GM12878 (cell line): ENCODE measurements at regions not wholly inside any gene's neighbourhood (a gene's known extent, or its start where the extent isn't known, plus 50 kb on each side); places are given as distances from the start of the nearest gene placed in this dataset.

Source experiments
- ATAC-seq: fragments of 200-7000 bp; cut with Tn5 transposase; 3 replicates; pipeline ENCODE4 v1.9.1; 2020; ENCODE audit warnings: mild to moderate bottlenecking, moderate library complexity
- BruUV-seq: library from RNA; stranded (reverse); fragments of 400-500 nt; replicated peaks from 2 replicates; lab custom pipeline; 2021; lab: Mats Ljungman, UMichigan
- CTCF ChIA-PET: fragments of 300-600 bp; sonication (Branson Sonifier 250); formaldehyde crosslinking; extraction: SDS; loops from one replicate; lab custom pipeline; 2021; ENCODE audit warnings: inconsistent platforms; lab: Yijun Ruan, JAX
- POLR2A ChIA-PET: fragments of 350-600 bp; formaldehyde crosslinking; extraction: SDS; loops from one replicate; lab custom pipeline; 2021; ENCODE audit warnings: inconsistent platforms; lab: Charles Lee
- RAD21 ChIA-PET: fragments of 300-600 bp; sonication (Branson Sonifier 250); formaldehyde crosslinking; loops from one replicate; lab custom pipeline; 2023; ENCODE audit warnings: antibody characterized with exemption; ENCODE audit not compliant: unreplicated experiment; lab: Charles Lee
- SMC1A ChIA-PET: fragments of 300-600 bp; sonication (Branson Sonifier 250); formaldehyde crosslinking; loops from one replicate; lab custom pipeline; 2023; ENCODE audit not compliant: unreplicated experiment, uncharacterized antibody; lab: Charles Lee
- DNase-seq: peaks from one replicate; pipeline ENCODE4 v3.0.0-alpha.2; 2011; ENCODE audit warnings: low read depth, low spot score
- FAIRE-seq: peaks from 3 replicates; lab custom pipeline; 2011; peaks lifted over from hg19 to GRCh38; lab: Jason Lieb, UNC
- H2AFZ ChIP-seq: 2 replicates; pipeline ENCODE4 v1.6.0; 2011; ENCODE audit warnings: low read depth, low read length, control low read depth; ENCODE audit not compliant: control insufficient read depth
- H3K27ac ChIP-seq: 2 replicates; pipeline ENCODE4 v1.5.1; 2011; ENCODE audit warnings: control low read depth; ENCODE audit not compliant: control insufficient read depth, insufficient read depth
- H3K27me3 ChIP-seq, 2 experiments: replicated peaks in 1 of 2; 2 replicates each; pipeline versions ENCODE4 v1.6.0 to v1.6.1; 2011; ENCODE audit warnings: low read length in 1 of 2; ENCODE audit not compliant: control insufficient read depth in 2 of 2, insufficient read depth in 2 of 2
- H3K36me3 ChIP-seq, 2 experiments: 2 replicates each; pipeline ENCODE4 v1.5.1; 2011; ENCODE audit warnings: low read length in 1 of 2; ENCODE audit not compliant: control insufficient read depth in 2 of 2, insufficient read depth in 2 of 2
- H3K4me1 ChIP-seq: 2 replicates; pipeline ENCODE4 v1.6.1; 2011; ENCODE audit warnings: mild to moderate bottlenecking, low read length, moderate library complexity, mixed read lengths; ENCODE audit not compliant: control insufficient read depth, insufficient read depth
- H3K4me2 ChIP-seq: 2 replicates; pipeline ENCODE4 v1.6.0; 2011; ENCODE audit warnings: control low read depth; ENCODE audit not compliant: control insufficient read depth, insufficient read depth
- H3K4me3 ChIP-seq: fragments of 200-600 bp; sonication (generic); 2 replicates; pipeline ENCODE4 v1.5.1; 2016
- H3K79me2 ChIP-seq: 2 replicates; pipeline ENCODE4 v1.6.0; 2011; ENCODE audit warnings: low read length; ENCODE audit not compliant: control insufficient read depth, insufficient read depth
- H3K9ac ChIP-seq: 2 replicates; pipeline ENCODE4 v1.8.0; 2011; ENCODE audit warnings: low read length, control low read depth, mixed read lengths; ENCODE audit not compliant: control insufficient read depth, insufficient read depth
- H3K9me3 ChIP-seq: replicated peaks from 3 replicates; pipeline ENCODE4 v1.5.1; 2011; ENCODE audit warnings: mild to moderate bottlenecking, low read length; ENCODE audit not compliant: control insufficient read depth, insufficient read depth
- H4K20me1 ChIP-seq: 2 replicates; pipeline ENCODE4 v1.6.0; 2011; ENCODE audit not compliant: control insufficient read depth, insufficient read depth
- BHLHE40 ChIP-seq, 2 experiments: fragments of 450-650 bp in 1 of 2; IDR thresholded peaks; 2 replicates each; pipeline ENCODE4 v1.6.1; 2011 to 2017; ENCODE audit warnings: low read depth in 2 of 2, borderline replicate concordance in 1 of 2, improper control_type of control experiment in 1 of 2, low read length in 1 of 2, mild to moderate bottlenecking in 1 of 2
- CREB1 ChIP-seq: IDR thresholded peaks from 2 replicates; pipeline ENCODE4 v1.6.1; 2012; ENCODE audit warnings: low read depth, mild to moderate bottlenecking, inconsistent platforms
- KLF5 ChIP-seq: fragments of 450-650 bp; IDR thresholded peaks from 2 replicates; pipeline ENCODE4 v1.6.1; 2014; ENCODE audit warnings: mild to moderate bottlenecking; ENCODE audit not compliant: partially characterized antibody
- PBX3 ChIP-seq: IDR thresholded peaks from 2 replicates; pipeline ENCODE4 v1.6.1; 2011; ENCODE audit warnings: mild to moderate bottlenecking, low read depth, low read length, moderate library complexity; ENCODE audit not compliant: insufficient replicate concordance
- POLR2AphosphoS5 ChIP-seq: IDR thresholded peaks from 2 replicates; pipeline ENCODE4 v1.6.1; 2011; ENCODE audit warnings: mild to moderate bottlenecking, low read length, inconsistent platforms
- RAD21 ChIP-seq: IDR thresholded peaks from 2 replicates; pipeline ENCODE4 v1.6.1; 2011; ENCODE audit warnings: mild to moderate bottlenecking, low read depth, low read length, moderate library complexity; ENCODE audit not compliant: insufficient read depth
- RBBP5 ChIP-seq: fragments of 200-600 bp; sonication (generic); conservative IDR thresholded peaks from 2 replicates; pipeline ENCODE4 v1.6.1; 2016
- SREBF1 ChIP-seq: IDR thresholded peaks from 2 replicates; pipeline ENCODE4 v1.6.1; 2012; ENCODE audit warnings: mild to moderate bottlenecking, low read length
- TAF1 ChIP-seq: IDR thresholded peaks from 2 replicates; pipeline ENCODE4 v1.6.1; 2011; ENCODE audit warnings: mild to moderate bottlenecking, low read depth, low read length, borderline replicate concordance
- TCF12 ChIP-seq: IDR thresholded peaks from 2 replicates; pipeline ENCODE4 v1.6.1; 2011; ENCODE audit warnings: low read depth, mild to moderate bottlenecking, low read length
- ZNF207 ChIP-seq: fragments of 450-650 bp; IDR thresholded peaks from 2 replicates; pipeline ENCODE4 v1.6.1; 2014; ENCODE audit warnings: antibody characterized with exemption, mild to moderate bottlenecking, borderline replicate concordance
- WGBS: methylation state at CpG from one replicate; pipeline ENCODE4 v1.1.6; 2016; ENCODE audit warnings: low lambda C conversion rate; ENCODE audit not compliant: insufficient replicate concordance, insufficient coverage; ENCODE audit errors: missing lambda C conversion rate; 5-methylcytosine and 5-hydroxymethylcytosine counted together
- in situ Hi-C: fragments of 300-500 bp; cut with MboI; formaldehyde crosslinking; loops from 9 replicates; pipeline ENCODE4 v1.14.3; 2018; ENCODE audit warnings: mixed read lengths
- intact Hi-C: fragments of 100-400 bp; cut with micrococcal nuclease; formaldehyde crosslinking; loops from one replicate; pipeline ENCODE4 v1.14.2; 2022; ENCODE audit not compliant: unreplicated experiment
- TF ChIP-seq, protein P1 (sequence below): fragments of 450-650 bp; formaldehyde crosslinking; IDR thresholded peaks from 2 replicates; pipeline ENCODE4 v1.5.0; 2022; ENCODE audit warnings: mild to moderate bottlenecking, missing genetic modification characterization
- TF ChIP-seq, protein P2 (sequence below): IDR thresholded peaks from 2 replicates; pipeline ENCODE4 v1.6.1; 2011; ENCODE audit warnings: borderline replicate concordance, low read depth, mild to moderate bottlenecking, moderate library complexity, mixed read lengths, low read length; ENCODE audit not compliant: insufficient read depth; ENCODE audit errors: extremely low read length
- TF ChIP-seq, protein P3 (sequence below): fragments of 450-650 bp; IDR thresholded peaks from 2 replicates; pipeline ENCODE4 v1.6.1; 2017; ENCODE audit warnings: mild to moderate bottlenecking, moderate library complexity

DNA sequence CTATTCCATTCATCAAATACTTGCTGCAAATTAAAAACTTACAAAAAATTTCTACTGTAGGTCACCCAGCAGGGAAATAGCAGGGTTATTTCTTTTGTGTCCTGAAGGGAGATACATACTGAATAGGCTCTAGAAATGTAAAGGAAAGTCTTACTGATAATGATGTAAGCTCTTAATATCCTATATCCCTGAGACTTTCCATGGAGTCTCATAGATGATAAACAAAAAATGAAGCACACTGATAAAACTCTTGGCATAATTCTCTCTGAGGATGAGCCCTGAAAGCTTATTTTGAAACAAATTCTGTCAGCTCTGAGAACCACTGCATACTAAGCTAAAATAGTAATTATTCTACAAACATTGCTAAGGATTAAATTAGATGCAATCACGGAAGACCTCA is 819.6 kb upstream of the PTPRD start:
- ChIA-PET SMC1A (no interaction called here), POLR2A (no interaction called here), RAD21 (no interaction called here), CTCF (no interaction called here)
- no peak overlapping the region for H3K27ac ChIP-seq
- H3K36me3 ChIP-seq = no peaks in the 10 kb centered on the region
- DNase-seq (no peak), FAIRE-seq (no peak), ATAC-seq (no peak)
- no peaks in the 10 kb centered on the region for H3K27me3 ChIP-seq
- H3K9ac ChIP-seq = no peak overlapping the region
- H4K20me1 ChIP-seq = no peaks in the 10 kb centered on the region
- WGBS = 0% methylated on average over 1 of the region's 1 CpG
- no peak overlapping the region for H3K4me3 ChIP-seq
- no peaks in the 10 kb centered on the region for H3K4me1 ChIP-seq
- no peak overlapping the region for H2AFZ ChIP-seq
- intact Hi-C loops = loop anchor here (10.0 kb wide), 1 partner anchor 62 kb away; no protein-coding TSS in a partner anchor
- no TSS peak for BruUV-seq
- no peak overlapping the region for H3K4me2 ChIP-seq
- H3K9me3 ChIP-seq = no peaks in the 10 kb centered on the region
- in situ Hi-C loops = no loop called here
- H3K79me2 ChIP-seq = no peaks in the 10 kb centered on the region
- TF ChIP-seq RBBP5 (no peak), KLF5 (no peak), RAD21 (no peak), PBX3 (no peak), CREB1 (no peak), SREBF1 (no peak), ZNF207 (no peak), TCF12 (no peak), TAF1 (no peak), POLR2AphosphoS5 (no peak), BHLHE40 (IDR thresholded peaks at IDR 0.05; ENCODE audit: borderline replicate concordance in 1 of 2, low read depth in 2 of 2, low read length in 1 of 2) (no peak)
- TF ChIP-seq, protein P1, sequence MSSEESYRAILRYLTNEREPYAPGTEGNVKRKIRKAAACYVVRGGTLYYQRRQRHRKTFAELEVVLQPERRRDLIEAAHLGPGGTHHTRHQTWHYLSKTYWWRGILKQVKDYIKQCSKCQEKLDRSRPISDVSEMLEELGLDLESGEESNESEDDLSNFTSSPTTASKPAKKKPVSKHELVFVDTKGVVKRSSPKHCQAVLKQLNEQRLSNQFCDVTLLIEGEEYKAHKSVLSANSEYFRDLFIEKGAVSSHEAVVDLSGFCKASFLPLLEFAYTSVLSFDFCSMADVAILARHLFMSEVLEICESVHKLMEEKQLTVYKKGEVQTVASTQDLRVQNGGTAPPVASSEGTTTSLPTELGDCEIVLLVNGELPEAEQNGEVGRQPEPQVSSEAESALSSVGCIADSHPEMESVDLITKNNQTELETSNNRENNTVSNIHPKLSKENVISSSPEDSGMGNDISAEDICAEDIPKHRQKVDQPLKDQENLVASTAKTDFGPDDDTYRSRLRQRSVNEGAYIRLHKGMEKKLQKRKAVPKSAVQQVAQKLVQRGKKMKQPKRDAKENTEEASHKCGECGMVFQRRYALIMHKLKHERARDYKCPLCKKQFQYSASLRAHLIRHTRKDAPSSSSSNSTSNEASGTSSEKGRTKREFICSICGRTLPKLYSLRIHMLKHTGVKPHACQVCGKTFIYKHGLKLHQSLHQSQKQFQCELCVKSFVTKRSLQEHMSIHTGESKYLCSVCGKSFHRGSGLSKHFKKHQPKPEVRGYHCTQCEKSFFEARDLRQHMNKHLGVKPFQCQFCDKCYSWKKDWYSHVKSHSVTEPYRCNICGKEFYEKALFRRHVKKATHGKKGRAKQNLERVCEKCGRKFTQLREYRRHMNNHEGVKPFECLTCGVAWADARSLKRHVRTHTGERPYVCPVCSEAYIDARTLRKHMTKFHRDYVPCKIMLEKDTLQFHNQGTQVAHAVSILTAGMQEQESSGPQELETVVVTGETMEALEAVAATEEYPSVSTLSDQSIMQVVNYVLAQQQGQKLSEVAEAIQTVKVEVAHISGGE (CRISPR knock-in tag) = no peak
- TF ChIP-seq, protein P2, sequence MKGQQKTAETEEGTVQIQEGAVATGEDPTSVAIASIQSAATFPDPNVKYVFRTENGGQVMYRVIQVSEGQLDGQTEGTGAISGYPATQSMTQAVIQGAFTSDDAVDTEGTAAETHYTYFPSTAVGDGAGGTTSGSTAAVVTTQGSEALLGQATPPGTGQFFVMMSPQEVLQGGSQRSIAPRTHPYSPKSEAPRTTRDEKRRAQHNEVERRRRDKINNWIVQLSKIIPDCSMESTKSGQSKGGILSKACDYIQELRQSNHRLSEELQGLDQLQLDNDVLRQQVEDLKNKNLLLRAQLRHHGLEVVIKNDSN = no peak
- TF ChIP-seq, protein P3, sequence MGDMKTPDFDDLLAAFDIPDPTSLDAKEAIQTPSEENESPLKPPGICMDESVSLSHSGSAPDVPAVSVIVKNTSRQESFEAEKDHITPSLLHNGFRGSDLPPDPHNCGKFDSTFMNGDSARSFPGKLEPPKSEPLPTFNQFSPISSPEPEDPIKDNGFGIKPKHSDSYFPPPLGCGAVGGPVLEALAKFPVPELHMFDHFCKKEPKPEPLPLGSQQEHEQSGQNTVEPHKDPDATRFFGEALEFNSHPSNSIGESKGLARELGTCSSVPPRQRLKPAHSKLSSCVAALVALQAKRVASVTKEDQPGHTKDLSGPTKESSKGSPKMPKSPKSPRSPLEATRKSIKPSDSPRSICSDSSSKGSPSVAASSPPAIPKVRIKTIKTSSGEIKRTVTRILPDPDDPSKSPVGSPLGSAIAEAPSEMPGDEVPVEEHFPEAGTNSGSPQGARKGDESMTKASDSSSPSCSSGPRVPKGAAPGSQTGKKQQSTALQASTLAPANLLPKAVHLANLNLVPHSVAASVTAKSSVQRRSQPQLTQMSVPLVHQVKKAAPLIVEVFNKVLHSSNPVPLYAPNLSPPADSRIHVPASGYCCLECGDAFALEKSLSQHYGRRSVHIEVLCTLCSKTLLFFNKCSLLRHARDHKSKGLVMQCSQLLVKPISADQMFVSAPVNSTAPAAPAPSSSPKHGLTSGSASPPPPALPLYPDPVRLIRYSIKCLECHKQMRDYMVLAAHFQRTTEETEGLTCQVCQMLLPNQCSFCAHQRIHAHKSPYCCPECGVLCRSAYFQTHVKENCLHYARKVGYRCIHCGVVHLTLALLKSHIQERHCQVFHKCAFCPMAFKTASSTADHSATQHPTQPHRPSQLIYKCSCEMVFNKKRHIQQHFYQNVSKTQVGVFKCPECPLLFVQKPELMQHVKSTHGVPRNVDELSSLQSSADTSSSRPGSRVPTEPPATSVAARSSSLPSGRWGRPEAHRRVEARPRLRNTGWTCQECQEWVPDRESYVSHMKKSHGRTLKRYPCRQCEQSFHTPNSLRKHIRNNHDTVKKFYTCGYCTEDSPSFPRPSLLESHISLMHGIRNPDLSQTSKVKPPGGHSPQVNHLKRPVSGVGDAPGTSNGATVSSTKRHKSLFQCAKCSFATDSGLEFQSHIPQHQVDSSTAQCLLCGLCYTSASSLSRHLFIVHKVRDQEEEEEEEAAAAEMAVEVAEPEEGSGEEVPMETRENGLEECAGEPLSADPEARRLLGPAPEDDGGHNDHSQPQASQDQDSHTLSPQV = no peak
